Skeletal muscle tissue (tissue), 3 donors: ENCODE measurements at regions not wholly inside any gene's neighbourhood (a gene's known extent, or its start where the extent isn't known, plus 50 kb on each side); places are given as distances from the start of the nearest gene placed in this dataset.
"Not testable (repeated sequence)": the region's sequence is repeated elsewhere in the genome, so short reads cannot be mapped to it uniquely, and the experiment has no call there.

Experiments used
- H3K27ac ChIP-seq: one replicate; pipeline ENCODE4 v1.7.0; 2013; ENCODE audit warnings: mild to moderate bottlenecking, low read depth, low read length, inconsistent platforms
- H3K27me3 ChIP-seq, 3 donors: one replicate each; pipeline ENCODE4 v1.7.0; 2013; ENCODE audit warnings: low read length in 3 of 3; ENCODE audit not compliant: control insufficient read depth in 3 of 3, insufficient read depth in 3 of 3
- H3K36me3 ChIP-seq, 3 donors: one replicate each; pipeline ENCODE4 v1.7.0; 2013; ENCODE audit warnings: low read length in 3 of 3; ENCODE audit not compliant: control insufficient read depth in 3 of 3, insufficient read depth in 3 of 3
- H3K4me1 ChIP-seq, 3 donors: one replicate each; pipeline ENCODE4 v1.7.0; 2013; ENCODE audit warnings: low read length in 3 of 3, mild to moderate bottlenecking in 3 of 3; ENCODE audit not compliant: control insufficient read depth in 3 of 3, insufficient read depth in 3 of 3
- H3K4me3 ChIP-seq, 3 donors: one replicate each; pipeline ENCODE4 v1.7.0; 2013; ENCODE audit warnings: low read length in 3 of 3
- H3K9ac ChIP-seq, 3 donors: one replicate each; pipeline ENCODE4 v1.7.0; 2013; ENCODE audit warnings: low read length in 3 of 3, mild to moderate bottlenecking in 3 of 3, moderate library complexity in 2 of 3, low read depth in 1 of 3
- H3K9me3 ChIP-seq, 3 donors: one replicate each; pipeline ENCODE4 v1.7.0; 2013; ENCODE audit warnings: low read length in 3 of 3; ENCODE audit not compliant: control insufficient read depth in 3 of 3
- donor health status: Osteomylitis.

GRCh38 chr12:89067421-89068187 is 284.7 kb downstream of the DUSP6 start:
- H3K4me1 ChIP-seq, result no peaks in the 10 kb centered on the region
- no peaks in the 10 kb centered on the region for H3K9me3 ChIP-seq
- H3K27me3 ChIP-seq, result no peaks in the 10 kb centered on the region
- H3K9ac ChIP-seq, result no peak overlapping the region
- H3K4me3 ChIP-seq, result no peak overlapping the region
- H3K27ac ChIP-seq, result no peak overlapping the region
- no peaks in the 10 kb centered on the region for H3K36me3 ChIP-seq

DNA sequence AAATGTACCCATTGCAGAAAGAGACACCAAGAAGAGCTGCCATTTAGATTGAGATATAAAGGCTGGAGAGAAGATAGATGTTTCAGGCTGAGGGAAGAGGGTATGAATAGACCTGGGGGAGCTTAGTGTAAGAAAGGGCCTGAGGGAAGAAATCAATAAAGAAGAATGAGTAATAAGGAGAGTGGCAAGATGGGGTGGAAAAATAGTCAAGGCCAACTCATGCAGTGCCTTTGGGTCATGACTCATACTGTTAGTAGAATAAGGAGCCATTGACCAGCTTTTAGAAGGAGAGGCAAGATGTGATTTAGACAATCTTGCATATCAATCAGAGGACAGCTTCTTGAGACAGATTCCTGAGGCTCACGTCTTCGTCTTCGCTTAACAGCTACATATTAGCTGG is 287.5 kb downstream of the DUSP6 start:
- H3K9ac ChIP-seq, result no peak overlapping the region
- peaks cover 0 to 2% (median 0%) of the 10 kb centered on the region in 3 donors for H3K4me1 ChIP-seq
- H3K9me3 ChIP-seq, result no peaks in the 10 kb centered on the region
- H3K27me3 ChIP-seq, result no peaks in the 10 kb centered on the region
- no peak overlapping the region for H3K27ac ChIP-seq
- H3K36me3 ChIP-seq, result no peaks in the 10 kb centered on the region
- no peak overlapping the region for H3K4me3 ChIP-seq

- no peaks in the 10 kb centered on the region for H3K27me3 ChIP-seq
- H3K4me3 ChIP-seq, result no peak overlapping the region
Measured at GRCh38 chr12:89064151-89064550, 288.1 kb downstream of the DUSP6 start.

GRCh38 chr12:89062996-89063395 is 289.3 kb downstream of the DUSP6 start:
- H3K4me1 ChIP-seq, result peaks cover 0 to 2% (median 0%) of the 10 kb centered on the region in 3 donors

More at GRCh38 chr12:89064151-89064550, 288.1 kb downstream of the DUSP6 start:
- Histone ChIP-seq H3K9me3 (no peaks in the 10 kb centered on the region), H3K4me1 (peaks cover 0 to 2% (median 0%) of the 10 kb centered on the region in 3 donors), H3K9ac (no peak overlapping the region), H3K36me3 (no peaks in the 10 kb centered on the region), H3K27ac (no peak overlapping the region)

GRCh38 chr12:89059721-89060541 is 292.4 kb downstream of the DUSP6 start:
- H3K36me3 ChIP-seq, result no peaks in the 10 kb centered on the region
- no peak overlapping the region for H3K4me3 ChIP-seq
- H3K9ac ChIP-seq, result no peak overlapping the region
- peaks cover 0 to 2% (median 0%) of the 10 kb centered on the region in 3 donors for H3K4me1 ChIP-seq
- no peaks in the 10 kb centered on the region for H3K27me3 ChIP-seq
- no peaks in the 10 kb centered on the region for H3K9me3 ChIP-seq
- no peak overlapping the region for H3K27ac ChIP-seq

More at GRCh38 chr12:89062996-89063395, 289.3 kb downstream of the DUSP6 start:
- H3K9ac ChIP-seq, result no peak overlapping the region
- H3K4me3 ChIP-seq, result no peak overlapping the region
- H3K36me3 ChIP-seq, result no peaks in the 10 kb centered on the region
- no peak overlapping the region for H3K27ac ChIP-seq
- no peaks in the 10 kb centered on the region for H3K9me3 ChIP-seq
- no peaks in the 10 kb centered on the region for H3K27me3 ChIP-seq

GRCh38 chr12:89059056-89059455 is 293.2 kb downstream of the DUSP6 start:
- Histone ChIP-seq H3K36me3 (no peaks in the 10 kb centered on the region), H3K27ac (no peak overlapping the region), H3K4me1 (peaks cover 0 to 2% (median 0%) of the 10 kb centered on the region in 3 donors), H3K4me3 (no peak overlapping the region), H3K9me3 (no peaks in the 10 kb centered on the region), H3K9ac (no peak overlapping the region), H3K27me3 (no peaks in the 10 kb centered on the region)

- Histone ChIP-seq H3K4me3 (no peak overlapping the region), H3K9me3 (no peaks in the 10 kb centered on the region), H3K27me3 (no peaks in the 10 kb centered on the region), H3K4me1 (peaks cover 0 to 2% (median 0%) of the 10 kb centered on the region in 3 donors), H3K27ac (no peak overlapping the region), H3K36me3 (no peaks in the 10 kb centered on the region), H3K9ac (no peak overlapping the region)
Measured at GRCh38 chr12:89058402-89058801, 293.9 kb downstream of the DUSP6 start.

DNA sequence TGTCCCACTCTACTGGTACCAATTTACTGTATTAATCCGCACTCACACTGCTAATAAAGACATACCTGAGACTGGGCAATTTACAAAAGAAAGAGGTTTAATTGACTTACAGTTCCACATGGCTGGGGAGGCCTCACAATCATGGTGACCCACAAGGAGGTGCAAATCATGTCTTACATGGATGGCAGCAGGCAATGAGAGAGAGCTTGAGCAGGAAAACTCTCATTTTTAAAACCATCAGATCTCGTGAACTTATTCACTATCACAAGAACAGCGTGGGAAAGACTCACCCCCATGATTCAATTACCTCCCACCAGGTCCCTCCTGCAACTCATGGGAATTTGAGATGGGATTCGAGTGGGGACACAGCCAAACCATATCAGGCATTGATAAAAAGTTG is 298.5 kb downstream of the DUSP6 start:
- not testable (repeated sequence) for H3K27me3 ChIP-seq, H3K4me1 ChIP-seq, H3K4me3 ChIP-seq, H3K9me3 ChIP-seq, H3K36me3 ChIP-seq, H3K27ac ChIP-seq, H3K9ac ChIP-seq

DNA sequence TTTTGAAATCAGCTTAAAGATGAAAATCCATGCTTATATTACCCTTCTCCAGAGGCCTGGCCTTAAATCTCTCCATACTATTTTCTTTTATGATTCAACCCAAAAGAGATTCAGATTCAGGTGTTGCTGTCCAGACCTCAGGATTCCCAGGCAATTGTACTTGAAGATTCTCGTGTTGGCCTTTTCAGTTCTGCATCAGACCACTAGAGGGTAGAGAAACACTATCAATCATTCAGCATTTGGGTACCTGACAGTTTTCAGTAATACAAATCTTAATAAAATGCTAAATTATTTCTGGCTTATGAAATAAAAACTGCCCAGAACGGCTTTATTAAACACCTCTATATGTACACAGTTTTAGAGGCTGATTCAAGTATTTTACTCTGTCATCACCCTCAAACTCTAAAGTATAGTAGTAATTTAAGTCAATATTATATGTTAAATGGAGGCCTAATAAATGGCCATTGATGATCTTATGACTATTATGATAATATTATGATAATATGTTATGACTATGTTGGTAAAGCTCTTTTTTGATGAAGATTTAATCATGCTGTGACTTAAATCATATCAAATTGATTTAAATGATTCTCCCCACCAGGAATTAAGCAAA is 301.1 kb downstream of the DUSP6 start:
- no peak overlapping the region for H3K4me3 ChIP-seq
- no peaks in the 10 kb centered on the region for H3K4me1 ChIP-seq
- H3K27ac ChIP-seq, result no peak overlapping the region
- H3K9me3 ChIP-seq, result no peaks in the 10 kb centered on the region
- no peak overlapping the region for H3K9ac ChIP-seq
- no peaks in the 10 kb centered on the region for H3K36me3 ChIP-seq
- no peaks in the 10 kb centered on the region for H3K27me3 ChIP-seq
